HG02981 (cell line): ENCODE measurements at regions not wholly inside any gene's neighbourhood (a gene's known extent, or its start where the extent isn't known, plus 50 kb on each side); places are given as distances from the start of the nearest gene placed in this dataset.

Experiments used
- ATAC-seq: cut with Tn5 transposase; IDR thresholded peaks from one replicate; pipeline ENCODE4 v1.9.1; 2021; ENCODE audit warnings: mild to moderate bottlenecking, moderate library complexity; ENCODE audit not compliant: unreplicated experiment

GRCh38 chr18:56383349-56383748 is 255.0 kb downstream of the TXNL1 start:
- ATAC-seq: no peak

GRCh38 chr18:56382541-56382940 is 255.9 kb downstream of the TXNL1 start:
- ATAC-seq: no peak

GRCh38 chr18:56381196-56381595 is 257.2 kb downstream of the TXNL1 start:
- no peak for ATAC-seq

GRCh38 chr18:56380685-56381084 is 257.7 kb downstream of the TXNL1 start:
- ATAC-seq: no peak

GRCh38 chr18:56379256-56379655 is 259.1 kb downstream of the TXNL1 start:
- no peak for ATAC-seq

GRCh38 chr18:56377231-56377630 is 261.2 kb downstream of the TXNL1 start:
- no peak for ATAC-seq

- no peak for ATAC-seq
Measured at GRCh38 chr18:56374007-56374655, 264.3 kb downstream of the TXNL1 start.

- no peak for ATAC-seq
Measured at GRCh38 chr18:56373601-56374000, 264.8 kb downstream of the TXNL1 start.

- no peak for ATAC-seq
Measured at GRCh38 chr18:56368066-56368465, 270.3 kb downstream of the TXNL1 start.

- ATAC-seq: no peak
Measured at GRCh38 chr18:56358608-56359280, 279.6 kb downstream of the TXNL1 start.

- no peak for ATAC-seq
Measured at GRCh38 chr18:56353663-56354260, 284.6 kb downstream of the TXNL1 start.

GRCh38 chr18:56351911-56352500 is 286.4 kb downstream of the TXNL1 start:
- ATAC-seq: no peak

- no peak for ATAC-seq
Measured at GRCh38 chr18:56337507-56337906, 300.9 kb downstream of the TXNL1 start.

- no peak for ATAC-seq
Measured at GRCh38 chr18:56333839-56334238, 304.6 kb downstream of the TXNL1 start.

- ATAC-seq: no peak
Measured at GRCh38 chr18:56333146-56333545, 305.2 kb downstream of the TXNL1 start.

- no peak for ATAC-seq
Measured at GRCh38 chr18:56332371-56332770, 306.0 kb downstream of the TXNL1 start.

GRCh38 chr18:56330366-56331110 is 307.9 kb downstream of the TXNL1 start:
- no peak for ATAC-seq

- ATAC-seq: no peak
Measured at GRCh38 chr18:56329536-56329935, 308.9 kb downstream of the TXNL1 start.

GRCh38 chr18:56327191-56327885 is 311.1 kb downstream of the TXNL1 start:
- ATAC-seq: no peak

GRCh38 chr18:56326336-56327072 is 311.9 kb downstream of the TXNL1 start:
- ATAC-seq: no peak
